ENCODE measurements at regions not wholly inside any gene's neighbourhood (a gene's known extent, or its start where the extent isn't known, plus 50 kb on each side); places are given as distances from the start of the nearest gene placed in this dataset.

DNA sequence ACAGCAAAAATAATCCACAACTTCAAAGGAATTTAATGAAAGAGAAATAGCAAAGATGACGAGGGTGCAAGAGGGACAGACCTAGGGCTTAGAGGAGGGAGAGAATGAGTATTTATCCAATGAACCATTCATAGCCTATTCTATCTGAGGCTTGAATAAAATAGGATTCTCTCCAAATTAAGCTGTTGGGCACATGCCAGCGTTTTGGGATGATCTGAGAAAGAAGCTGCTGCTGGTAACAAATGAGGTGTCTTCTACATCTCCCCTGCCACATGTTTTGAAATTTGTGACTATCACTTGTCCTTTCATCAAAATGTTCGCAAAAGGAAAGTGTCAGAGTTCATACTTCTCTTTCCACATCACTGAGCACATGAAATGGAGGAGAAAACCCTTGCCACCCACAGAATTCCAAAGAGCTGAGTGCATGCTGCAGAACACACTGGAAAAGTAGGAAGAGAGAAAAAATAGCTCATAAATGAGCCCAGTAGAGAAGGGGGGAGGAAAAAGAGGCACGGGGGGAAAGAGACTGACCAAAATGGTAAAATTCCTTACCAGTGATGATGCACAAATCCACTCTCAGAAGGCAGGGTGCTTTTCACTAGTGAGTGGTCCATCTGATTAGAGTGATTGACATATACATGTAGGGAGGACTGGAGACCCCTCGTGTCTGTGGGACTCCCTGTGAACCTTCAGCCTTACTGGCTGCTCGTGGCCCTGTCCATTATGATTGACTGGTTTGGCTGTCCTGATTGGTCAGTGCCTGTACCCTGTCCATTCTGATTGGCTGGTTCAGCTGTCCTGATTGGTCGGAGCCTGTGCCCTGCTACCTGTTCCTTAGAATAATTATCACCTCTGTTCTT, 180.5 kb downstream of the OGFRL1 start:
- Mint-ChIP-seq H3K36me3 (ENCODE audit: low read depth) (no peaks in the 10 kb centered on the region), H3K27me3 (ENCODE audit: low read depth) (peaks cover 2% of the 10 kb centered on the region), H3K9me3 (no peaks in the 10 kb centered on the region), H3K27ac (no peak overlapping the region), H3K4me1 (ENCODE audit: low read depth) (no peaks in the 10 kb centered on the region), H3K4me3 (no peak overlapping the region)
- DNase-seq (ENCODE audit: low spot score) = no peak

DNA sequence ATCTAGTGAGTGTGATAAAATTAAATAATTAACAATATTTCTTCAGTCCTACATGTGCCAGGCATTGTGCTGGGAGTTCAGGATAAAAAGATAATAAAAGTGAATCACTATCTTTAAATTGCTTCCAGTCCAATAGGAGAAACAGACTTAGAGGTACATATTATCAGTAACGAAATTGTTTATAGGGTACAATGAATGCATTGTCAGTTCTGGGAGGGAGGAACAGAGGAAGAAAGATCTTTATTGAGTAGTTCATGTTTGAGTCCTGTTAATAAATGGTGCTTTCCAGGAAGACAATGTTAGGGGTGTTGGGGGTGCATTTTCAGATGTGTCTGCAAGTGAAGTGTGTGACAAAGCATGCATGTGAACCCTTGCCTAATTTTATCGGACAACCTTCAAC, 183.1 kb downstream of the OGFRL1 start:
- no peaks in the 10 kb centered on the region for H3K36me3 Mint-ChIP-seq (ENCODE audit: low read depth)
- H3K27ac Mint-ChIP-seq = no peak overlapping the region
- H3K9me3 Mint-ChIP-seq = no peaks in the 10 kb centered on the region
- no peak overlapping the region for H3K4me3 Mint-ChIP-seq
- H3K4me1 Mint-ChIP-seq (ENCODE audit: low read depth) = no peaks in the 10 kb centered on the region
- DNase-seq (ENCODE audit: low spot score) = no peak
- H3K27me3 Mint-ChIP-seq (ENCODE audit: low read depth) = peaks cover 2% of the 10 kb centered on the region

DNA sequence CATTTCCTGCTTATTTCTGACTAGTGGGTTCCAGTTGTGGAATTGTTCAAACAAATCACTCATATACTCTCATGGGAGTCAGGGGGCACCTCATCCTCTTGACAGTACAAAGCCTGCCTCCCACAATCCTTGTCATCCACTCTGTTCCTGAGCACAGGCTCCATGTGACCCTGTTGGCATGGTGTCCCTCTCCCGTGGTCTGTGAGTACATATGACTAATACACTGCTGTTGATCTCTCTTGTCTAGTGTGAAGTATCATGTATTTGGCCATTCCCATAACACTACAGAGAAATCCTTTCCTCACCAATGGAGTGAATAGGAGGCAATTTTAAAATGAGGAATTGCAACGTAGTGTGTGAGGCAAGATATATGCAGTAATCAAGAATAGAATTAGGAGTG, 185.3 kb downstream of the OGFRL1 start:
- H3K9me3 Mint-ChIP-seq = no peaks in the 10 kb centered on the region
- H3K27me3 Mint-ChIP-seq (ENCODE audit: low read depth) = peaks cover 2% of the 10 kb centered on the region
- H3K4me1 Mint-ChIP-seq (ENCODE audit: low read depth) = no peaks in the 10 kb centered on the region
- H3K36me3 Mint-ChIP-seq (ENCODE audit: low read depth) = no peaks in the 10 kb centered on the region
- no peak overlapping the region for H3K27ac Mint-ChIP-seq
- H3K4me3 Mint-ChIP-seq = no peak overlapping the region
- no peak for DNase-seq (ENCODE audit: low spot score)

DNA sequence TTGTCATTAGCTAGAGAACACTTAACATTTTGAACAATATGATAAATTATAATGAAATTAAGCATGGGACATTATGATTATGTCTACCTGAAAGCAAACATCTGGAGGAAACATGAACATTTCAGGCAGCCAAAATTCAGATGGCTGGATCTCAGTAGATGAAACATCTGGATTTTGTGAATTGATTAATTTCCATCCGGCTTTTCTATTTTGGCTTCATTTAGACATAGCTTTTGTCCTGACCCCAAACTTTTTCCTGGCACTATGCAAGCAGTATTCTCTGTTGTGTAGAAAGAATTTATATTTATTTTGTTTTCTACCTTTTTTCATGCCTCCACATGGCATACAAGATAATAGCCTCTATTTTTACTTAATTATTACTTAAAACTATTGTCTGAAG, 186.3 kb downstream of the OGFRL1 start:
- Mint-ChIP-seq H3K27me3 (ENCODE audit: low read depth) (peaks cover 2% of the 10 kb centered on the region), H3K4me3 (no peak overlapping the region), H3K4me1 (ENCODE audit: low read depth) (no peaks in the 10 kb centered on the region), H3K9me3 (no peaks in the 10 kb centered on the region), H3K36me3 (ENCODE audit: low read depth) (no peaks in the 10 kb centered on the region), H3K27ac (no peak overlapping the region)
- DNase-seq (ENCODE audit: low spot score) = no peak

DNA sequence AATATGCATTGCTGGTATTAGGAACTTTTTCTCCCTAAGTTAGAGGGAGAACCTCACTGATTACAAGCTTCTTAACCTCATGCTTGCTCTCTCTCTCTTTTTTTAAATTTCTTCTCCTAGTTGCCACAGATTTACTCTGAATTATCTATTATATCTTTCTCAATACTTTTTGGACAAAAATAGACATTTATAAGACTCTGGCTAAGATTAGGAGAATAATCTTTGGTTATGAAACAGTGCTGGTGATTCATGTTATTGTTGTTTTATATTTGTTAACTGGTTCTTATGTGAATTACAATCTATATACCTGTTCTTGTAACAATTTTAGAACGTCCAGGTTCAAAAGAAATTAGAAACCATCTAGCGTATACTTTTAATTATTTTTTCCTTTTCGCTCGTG, 187.8 kb downstream of the OGFRL1 start:
- no peaks in the 10 kb centered on the region for H3K4me1 Mint-ChIP-seq (ENCODE audit: low read depth)
- H3K27ac Mint-ChIP-seq = no peak overlapping the region
- H3K36me3 Mint-ChIP-seq (ENCODE audit: low read depth) = no peaks in the 10 kb centered on the region
- DNase-seq (ENCODE audit: low spot score) = no peak
- H3K9me3 Mint-ChIP-seq = no peaks in the 10 kb centered on the region
- H3K4me3 Mint-ChIP-seq = no peak overlapping the region
- H3K27me3 Mint-ChIP-seq (ENCODE audit: low read depth) = peaks cover 2% of the 10 kb centered on the region

DNA sequence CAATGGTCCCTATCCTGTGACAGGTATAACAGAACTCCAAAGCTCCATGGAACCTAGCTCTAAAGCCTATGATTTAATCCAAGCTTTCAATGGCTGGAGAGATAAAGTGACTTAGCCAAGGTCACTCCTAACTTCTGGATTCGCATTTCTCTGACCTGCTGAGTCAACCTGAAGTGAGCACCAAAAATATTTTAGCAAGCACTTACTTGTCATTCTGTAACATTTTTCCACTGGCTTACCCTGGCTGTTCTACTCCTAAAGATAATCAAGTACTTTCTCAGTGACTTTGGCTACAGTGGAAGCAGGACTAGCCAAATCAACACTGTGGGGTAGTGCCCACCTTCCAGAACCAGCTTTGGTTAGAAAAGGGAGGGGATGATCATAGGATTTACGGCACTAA, 188.3 kb downstream of the OGFRL1 start:
- Mint-ChIP-seq H3K27me3 (ENCODE audit: low read depth) (peaks cover 2% of the 10 kb centered on the region), H3K4me3 (no peak overlapping the region), H3K9me3 (no peaks in the 10 kb centered on the region), H3K4me1 (ENCODE audit: low read depth) (no peaks in the 10 kb centered on the region), H3K36me3 (ENCODE audit: low read depth) (no peaks in the 10 kb centered on the region), H3K27ac (no peak overlapping the region)
- no peak for DNase-seq (ENCODE audit: low spot score)

DNA sequence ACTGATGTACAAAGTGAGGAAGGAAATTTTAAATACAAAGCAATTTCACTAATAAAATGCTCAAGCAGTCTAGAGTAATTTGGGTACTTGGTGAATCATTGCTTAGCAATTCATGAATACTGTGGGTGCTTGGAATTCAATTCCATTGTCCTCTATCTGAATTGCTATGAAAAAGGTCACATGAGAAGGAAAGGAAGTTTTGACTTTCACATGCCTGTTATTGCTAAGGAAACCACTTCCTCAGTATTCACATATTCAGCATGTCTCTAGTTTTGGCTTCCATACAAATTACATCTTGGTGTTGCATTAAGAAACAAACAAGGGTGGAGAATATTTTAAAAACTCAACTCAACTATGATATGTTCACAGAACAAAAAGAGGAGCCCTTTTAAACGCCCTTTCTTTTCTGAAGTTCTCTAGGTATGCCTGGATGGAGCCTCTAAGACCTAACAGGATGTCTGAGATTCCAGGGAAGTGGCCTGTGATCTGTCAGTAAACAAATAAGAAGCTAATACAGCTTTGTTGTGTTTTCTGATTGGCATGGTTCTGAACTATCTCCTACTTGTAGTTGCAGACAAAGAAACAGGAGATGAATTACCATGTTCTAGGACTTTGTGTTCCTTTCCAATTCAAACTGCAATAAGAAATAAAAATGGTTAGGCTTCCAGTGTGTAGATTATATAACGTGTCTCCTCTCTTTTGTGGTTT, 190.4 kb downstream of the OGFRL1 start:
- H3K27ac Mint-ChIP-seq = no peak overlapping the region

DNA sequence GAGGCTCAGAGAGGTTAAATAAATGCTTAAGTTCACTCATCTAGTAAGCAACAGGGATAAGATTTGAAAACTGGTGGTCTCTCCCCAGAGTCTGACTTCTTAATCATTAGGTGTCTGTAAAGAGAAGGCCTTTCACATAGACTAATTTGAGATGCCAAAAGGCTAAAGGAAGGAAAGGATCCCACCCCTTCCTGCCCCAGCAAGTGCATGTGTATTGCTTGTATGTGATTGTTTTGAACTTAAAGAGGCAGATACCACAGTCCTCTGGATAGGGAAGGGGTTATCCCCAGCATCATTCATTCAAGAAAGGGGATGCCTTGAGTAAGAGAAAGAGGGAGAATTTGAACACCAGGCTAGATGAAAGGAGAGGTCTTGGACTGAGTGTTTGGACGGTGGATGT, 192.0 kb downstream of the OGFRL1 start:
- Mint-ChIP-seq H3K4me1 (ENCODE audit: low read depth) (no peaks in the 10 kb centered on the region), H3K27ac (no peak overlapping the region), H3K4me3 (no peak overlapping the region), H3K36me3 (ENCODE audit: low read depth) (no peaks in the 10 kb centered on the region), H3K9me3 (no peaks in the 10 kb centered on the region), H3K27me3 (ENCODE audit: low read depth) (no peaks in the 10 kb centered on the region)
- no peak for DNase-seq (ENCODE audit: low spot score)

More for the DNA sequence above, 190.4 kb downstream of the OGFRL1 start:
- Mint-ChIP-seq H3K4me3 (no peak overlapping the region), H3K9me3 (no peaks in the 10 kb centered on the region), H3K4me1 (ENCODE audit: low read depth) (no peaks in the 10 kb centered on the region), H3K27me3 (ENCODE audit: low read depth) (no peaks in the 10 kb centered on the region), H3K36me3 (ENCODE audit: low read depth) (no peaks in the 10 kb centered on the region)
- DNase-seq (ENCODE audit: low spot score) = no peak

DNA sequence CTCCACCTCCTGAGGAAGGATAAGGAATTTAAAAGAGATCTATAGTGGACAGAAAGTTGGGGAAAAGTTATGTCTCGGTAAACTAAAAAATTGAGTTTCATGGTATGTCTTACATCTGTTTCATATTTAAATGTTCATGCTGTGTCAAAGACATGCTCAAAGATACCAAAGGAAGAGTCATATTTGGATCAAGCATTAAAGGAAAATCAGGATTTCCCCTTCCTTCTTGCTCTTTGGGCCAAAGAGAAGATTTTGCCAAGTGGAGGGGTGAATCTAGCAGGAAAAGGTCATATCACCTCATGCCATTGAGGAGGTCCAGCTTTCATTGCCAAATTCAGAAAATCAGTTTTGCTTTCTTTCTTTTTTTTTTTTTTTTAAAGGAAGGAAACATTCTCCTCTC, 192.4 kb downstream of the OGFRL1 start:
- no peaks in the 10 kb centered on the region for H3K9me3 Mint-ChIP-seq
- no peak overlapping the region for H3K4me3 Mint-ChIP-seq
- no peaks in the 10 kb centered on the region for H3K4me1 Mint-ChIP-seq (ENCODE audit: low read depth)
- DNase-seq (ENCODE audit: low spot score) = no peak
- no peaks in the 10 kb centered on the region for H3K36me3 Mint-ChIP-seq (ENCODE audit: low read depth)
- no peaks in the 10 kb centered on the region for H3K27me3 Mint-ChIP-seq (ENCODE audit: low read depth)
- no peak overlapping the region for H3K27ac Mint-ChIP-seq

DNA sequence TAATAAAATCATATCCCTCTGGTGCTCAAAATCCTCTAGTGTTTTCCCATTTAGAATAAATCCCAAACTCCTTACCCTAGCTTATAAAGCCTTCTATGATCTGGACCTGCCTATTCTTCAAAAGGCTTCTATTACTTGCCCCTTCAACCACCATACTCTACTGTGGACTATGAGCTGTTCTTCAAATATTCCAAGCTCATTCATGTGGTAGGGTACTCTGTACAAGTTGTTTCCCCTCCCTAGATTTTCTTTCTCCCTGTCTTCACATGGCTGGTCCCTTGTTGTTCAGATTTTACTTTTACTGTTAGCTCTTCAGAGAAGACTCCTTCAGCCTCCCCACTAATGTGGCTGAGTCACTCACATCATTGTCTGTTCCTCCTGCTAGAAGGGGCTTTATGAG, 193.2 kb downstream of the OGFRL1 start:
- Mint-ChIP-seq H3K27me3 (ENCODE audit: low read depth) (no peaks in the 10 kb centered on the region), H3K36me3 (ENCODE audit: low read depth) (no peaks in the 10 kb centered on the region), H3K9me3 (no peaks in the 10 kb centered on the region), H3K4me3 (no peak overlapping the region), H3K4me1 (ENCODE audit: low read depth) (no peaks in the 10 kb centered on the region), H3K27ac (no peak overlapping the region)
- DNase-seq (ENCODE audit: low spot score) = no peak

DNA sequence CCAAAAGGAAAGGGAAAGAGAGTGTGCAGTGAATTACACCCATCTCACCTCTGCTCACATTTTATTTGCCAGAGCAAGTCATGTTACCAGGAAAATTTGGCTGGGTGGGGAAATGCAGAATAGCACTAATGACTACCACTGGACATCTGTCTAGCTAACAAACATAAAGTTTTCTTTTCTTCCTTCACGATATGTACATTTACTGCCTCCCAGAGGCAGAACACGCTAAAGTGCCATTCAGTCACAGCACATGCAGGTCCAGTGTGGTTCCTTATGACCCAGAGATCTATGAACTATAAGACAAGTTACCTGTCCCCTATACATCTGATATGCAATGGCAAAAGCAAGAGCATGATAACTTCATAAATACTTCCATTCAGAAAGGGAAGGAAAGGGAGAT, 194.1 kb downstream of the OGFRL1 start:
- H3K27ac Mint-ChIP-seq = no peak overlapping the region
- no peaks in the 10 kb centered on the region for H3K9me3 Mint-ChIP-seq
- H3K36me3 Mint-ChIP-seq (ENCODE audit: low read depth) = no peaks in the 10 kb centered on the region
- no peak overlapping the region for H3K4me3 Mint-ChIP-seq
- H3K27me3 Mint-ChIP-seq (ENCODE audit: low read depth) = no peaks in the 10 kb centered on the region
- no peak for DNase-seq (ENCODE audit: low spot score)
- H3K4me1 Mint-ChIP-seq (ENCODE audit: low read depth) = no peaks in the 10 kb centered on the region

DNA sequence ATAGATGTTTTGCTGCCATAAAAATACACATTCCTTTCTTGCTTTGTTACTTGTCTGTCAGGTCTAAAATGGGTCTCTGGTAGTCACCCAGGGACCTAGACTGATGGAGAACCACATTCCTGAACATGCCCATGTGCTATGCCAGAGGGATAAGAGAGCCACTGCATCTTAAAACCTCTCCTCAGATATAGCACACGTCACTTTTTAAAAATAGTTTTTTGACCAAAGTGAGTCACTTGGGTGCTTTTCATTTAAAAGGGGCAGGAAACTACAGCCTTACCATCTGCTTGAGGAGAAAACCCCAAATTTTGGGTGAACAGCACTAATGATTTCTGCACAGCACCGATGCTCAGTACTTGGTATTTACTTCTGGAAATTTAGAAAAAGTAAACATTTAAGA, 197.8 kb downstream of the OGFRL1 start:
- H3K9me3 Mint-ChIP-seq = no peaks in the 10 kb centered on the region
- no peaks in the 10 kb centered on the region for H3K27me3 Mint-ChIP-seq (ENCODE audit: low read depth)
- no peaks in the 10 kb centered on the region for H3K36me3 Mint-ChIP-seq (ENCODE audit: low read depth)
- H3K4me3 Mint-ChIP-seq = no peak overlapping the region
- H3K4me1 Mint-ChIP-seq (ENCODE audit: low read depth) = no peaks in the 10 kb centered on the region
- no peak for DNase-seq (ENCODE audit: low spot score)
- H3K27ac Mint-ChIP-seq = no peak overlapping the region

DNA sequence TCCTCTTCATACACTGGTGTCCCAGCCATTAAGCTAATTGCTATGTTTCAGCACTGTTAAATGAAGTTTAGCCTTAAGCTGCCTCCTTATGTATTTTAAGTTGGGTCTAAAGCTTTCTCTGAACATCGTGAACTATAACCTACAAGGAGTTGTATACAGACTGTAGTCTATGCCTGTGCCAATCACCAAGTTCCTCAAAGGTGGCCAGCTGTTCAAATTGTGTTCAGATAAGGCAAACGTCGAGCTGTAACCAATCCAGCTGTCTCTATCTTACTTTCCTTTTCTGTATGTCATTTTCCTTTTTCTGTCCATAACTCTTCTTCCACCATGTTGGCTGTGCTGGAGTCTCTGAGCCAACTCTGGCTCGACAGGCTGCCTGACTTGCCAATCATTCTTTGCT, 199.6 kb downstream of the OGFRL1 start:
- peaks cover 2% of the 10 kb centered on the region for H3K27me3 Mint-ChIP-seq (ENCODE audit: low read depth)
- H3K36me3 Mint-ChIP-seq (ENCODE audit: low read depth) = no peaks in the 10 kb centered on the region
- no peaks in the 10 kb centered on the region for H3K4me1 Mint-ChIP-seq (ENCODE audit: low read depth)
- H3K4me3 Mint-ChIP-seq = no peak overlapping the region
- DNase-seq (ENCODE audit: low spot score) = no peak
- H3K9me3 Mint-ChIP-seq = no peaks in the 10 kb centered on the region
- no peak overlapping the region for H3K27ac Mint-ChIP-seq

DNA sequence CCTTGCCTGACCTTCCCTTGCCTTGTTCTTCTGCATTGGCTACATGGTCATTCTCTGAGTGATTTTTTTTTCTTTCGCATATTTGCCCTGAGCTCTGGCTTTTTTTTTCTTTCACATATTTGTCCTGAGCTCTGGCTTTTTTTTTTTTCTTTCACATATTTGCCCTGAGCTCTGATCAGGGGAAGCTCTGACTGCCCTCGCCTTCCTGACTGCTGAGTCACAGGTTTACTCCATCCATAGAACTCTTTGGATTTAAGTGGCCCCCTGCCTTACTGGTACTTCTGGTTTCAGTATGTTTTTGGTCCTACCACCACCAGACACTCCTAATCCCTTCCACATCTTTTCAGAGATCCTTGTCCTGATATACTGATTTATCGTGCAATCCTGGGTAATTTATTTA, 201.1 kb downstream of the OGFRL1 start:
- H3K4me1 Mint-ChIP-seq (ENCODE audit: low read depth) = no peaks in the 10 kb centered on the region
- H3K4me3 Mint-ChIP-seq = no peak overlapping the region
- H3K9me3 Mint-ChIP-seq = no peaks in the 10 kb centered on the region
- H3K27me3 Mint-ChIP-seq (ENCODE audit: low read depth) = peaks cover 7% of the 10 kb centered on the region
- no peak for DNase-seq (ENCODE audit: low spot score)
- no peaks in the 10 kb centered on the region for H3K36me3 Mint-ChIP-seq (ENCODE audit: low read depth)
- no peak overlapping the region for H3K27ac Mint-ChIP-seq

Measured in T-helper 2 cell treated with Interferon-gamma antibody and Interleukin-4, amounts not matched to agents 5 μg/mL and 100 μg/mL, for 36 hours (primary cell).